Kasumi-1 (cell line): ENCODE measurements at regions not wholly inside any gene's neighbourhood (a gene's known extent, or its start where the extent isn't known, plus 50 kb on each side); places are given as distances from the start of the nearest gene placed in this dataset.

Source experiments
- DNase-seq, 2 experiments: peaks; one replicate each; lab custom pipeline; 2025; lab: John Stamatoyannopoulos, UW

- no peak for DNase-seq
These were observed 282.9 kb upstream of the IGFBP3 start for GRCh38 chr7:46203926-46204325.

GRCh38 chr7:46202379-46202778 lies 281.3 kb upstream of the IGFBP3 start:
- DNase-seq: no peak

GRCh38 chr7:46201961-46202360 lies 280.9 kb upstream of the IGFBP3 start:
- no peak for DNase-seq

- DNase-seq: no peak
These were observed 277.6 kb upstream of the IGFBP3 start for GRCh38 chr7:46198701-46199100.

GRCh38 chr7:46197785-46198540 lies 276.9 kb upstream of the IGFBP3 start:
- no peak for DNase-seq

GRCh38 chr7:46195934-46196333 lies 274.9 kb upstream of the IGFBP3 start:
- DNase-seq: no peak

- DNase-seq: no peak
These were observed 271.2 kb upstream of the IGFBP3 start for GRCh38 chr7:46192271-46192670.

GRCh38 chr7:46191776-46192175 lies 270.7 kb upstream of the IGFBP3 start:
- no peak for DNase-seq

- DNase-seq: no peak
These were observed 270.2 kb upstream of the IGFBP3 start for GRCh38 chr7:46191296-46191695.

GRCh38 chr7:46189255-46189790 lies 268.3 kb upstream of the IGFBP3 start:
- DNase-seq: no peak

GRCh38 chr7:46186131-46186530 lies 265.1 kb upstream of the IGFBP3 start:
- no peak for DNase-seq

GRCh38 chr7:46179061-46179610 lies 258.1 kb upstream of the IGFBP3 start:
- no peak for DNase-seq

- no peak for DNase-seq
These were observed 257.6 kb upstream of the IGFBP3 start for GRCh38 chr7:46178661-46179060.

- DNase-seq: no peak
These were observed 256.7 kb upstream of the IGFBP3 start for GRCh38 chr7:46177821-46178220.

- DNase-seq: no peak
These were observed 254.1 kb upstream of the IGFBP3 start for GRCh38 chr7:46175221-46175620.

- no peak for DNase-seq
These were observed 253.1 kb upstream of the IGFBP3 start for GRCh38 chr7:46174196-46174580.

GRCh38 chr7:46173476-46174195 lies 252.6 kb upstream of the IGFBP3 start:
- DNase-seq: no peak

GRCh38 chr7:46170792-46171191 lies 249.7 kb upstream of the IGFBP3 start:
- no peak for DNase-seq

- no peak for DNase-seq
These were observed 248.9 kb upstream of the IGFBP3 start for GRCh38 chr7:46170021-46170420.

GRCh38 chr7:46169384-46169755 lies 248.3 kb upstream of the IGFBP3 start:
- no peak for DNase-seq

- DNase-seq: no peak
These were observed 247.8 kb upstream of the IGFBP3 start for GRCh38 chr7:46168671-46169383.

- no peak for DNase-seq
These were observed 247.2 kb upstream of the IGFBP3 start for GRCh38 chr7:46168231-46168630.
